Peyer's patch (tissue), 4 donors: ENCODE measurements at regions not wholly inside any gene's neighbourhood (a gene's known extent, or its start where the extent isn't known, plus 50 kb on each side); places are given as distances from the start of the nearest gene placed in this dataset.

Source experiments
- DNase-seq, 3 donors: peaks; one replicate each; pipeline ENCODE4 v3.0.0-alpha.2; 2017 to 2019
- H3K27ac ChIP-seq, 4 donors: fragments of 200-600 bp; sonication (generic); one replicate each; pipeline ENCODE4 v1.5.1; 2016 to 2019
- H3K27me3 ChIP-seq, 2 donors: fragments of 200-600 bp; sonication (generic); one replicate each; pipeline ENCODE4 v1.5.1; 2019
- H3K36me3 ChIP-seq, 3 donors: fragments of 200-600 bp; sonication (generic); one replicate each; pipeline ENCODE4 v1.5.1; 2016 to 2019
- H3K4me1 ChIP-seq, 4 donors: fragments of 200-600 bp; sonication (generic); one replicate each; pipeline ENCODE4 v1.5.1; 2016 to 2019
- H3K4me3 ChIP-seq, 4 donors: fragments of 200-600 bp; sonication (generic); 1 replicate in 3 of 4; 2 replicates in 1 of 4; pipeline ENCODE4 v1.5.1; 2016 to 2019; ENCODE audit warnings: mild to moderate bottlenecking in 1 of 4
- H3K9me3 ChIP-seq, 4 donors: fragments of 200-600 bp; sonication (generic); one replicate each; pipeline ENCODE4 v1.5.1; 2016 to 2019; ENCODE audit warnings: mild to moderate bottlenecking in 1 of 4
- CTCF ChIP-seq, 6 experiments: fragments of 450-650 bp in 4 of 6; fragments of 200-600 bp in 2 of 6; sonication (generic) in 1 of 6; IDR thresholded peaks; one replicate each; pipeline ENCODE4 v1.5.1; 2017 to 2019; ENCODE audit warnings: antibody characterized with exemption in 6 of 6, mild to moderate bottlenecking in 3 of 6, moderate library complexity in 1 of 6
- POLR2A ChIP-seq, 2 donors: fragments of 450-650 bp; IDR thresholded peaks; one replicate each; pipeline ENCODE4 v1.5.1; 2017; ENCODE audit warnings: antibody characterized with exemption in 2 of 2, mild to moderate bottlenecking in 2 of 2, moderate library complexity in 2 of 2

GRCh38 chr9:80690349-80690939, 998.9 kb downstream of the TLE1 start:
- no peaks in the 10 kb centered on the region for H3K9me3 ChIP-seq
- no peaks in the 10 kb centered on the region for H3K4me1 ChIP-seq
- DNase-seq: no peak
- H3K27ac ChIP-seq: no peak overlapping the region
- H3K36me3 ChIP-seq: no peaks in the 10 kb centered on the region
- no peaks in the 10 kb centered on the region for H3K27me3 ChIP-seq
- TF ChIP-seq POLR2A (IDR thresholded peaks at IDR 0.05) (no peak), CTCF (IDR thresholded peaks at IDR 0.05) (no peak)
- no peak overlapping the region for H3K4me3 ChIP-seq

GRCh38 chr9:80679916-80680315, 1009.4 kb downstream of the TLE1 start:
- Histone ChIP-seq H3K36me3 (no peaks in the 10 kb centered on the region), H3K27me3 (no peaks in the 10 kb centered on the region), H3K9me3 (no peaks in the 10 kb centered on the region), H3K4me1 (no peaks in the 10 kb centered on the region), H3K27ac (no peak overlapping the region), H3K4me3 (no peak overlapping the region)
- TF ChIP-seq CTCF (IDR thresholded peaks at IDR 0.05) (no peak), POLR2A (IDR thresholded peaks at IDR 0.05) (no peak)
- no peak for DNase-seq

GRCh38 chr9:80678906-80679305, 1010.4 kb downstream of the TLE1 start:
- Histone ChIP-seq H3K9me3 (no peaks in the 10 kb centered on the region), H3K27ac (no peak overlapping the region), H3K27me3 (no peaks in the 10 kb centered on the region), H3K4me3 (no peak overlapping the region), H3K36me3 (no peaks in the 10 kb centered on the region), H3K4me1 (no peaks in the 10 kb centered on the region)
- DNase-seq: no peak
- TF ChIP-seq POLR2A (IDR thresholded peaks at IDR 0.05) (no peak), CTCF (IDR thresholded peaks at IDR 0.05) (no peak)

DNA sequence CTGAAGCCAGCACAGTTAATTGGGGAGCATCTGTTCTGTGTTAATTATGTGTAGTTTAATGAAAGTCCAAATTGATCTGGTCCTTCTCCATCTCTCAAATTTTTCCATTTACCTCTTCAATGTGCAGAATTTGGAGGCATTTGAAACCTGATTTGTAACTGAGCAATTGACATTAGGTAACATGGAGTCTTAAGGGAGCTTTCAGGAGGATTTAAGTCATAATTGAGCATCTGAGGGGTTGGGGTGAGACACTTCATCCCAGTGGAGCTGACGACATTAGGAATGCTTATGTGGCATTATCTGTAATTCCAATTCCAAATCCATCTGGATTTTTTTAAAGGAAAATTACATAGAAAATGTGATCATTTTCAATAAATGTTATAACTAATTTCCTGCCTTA, 1015.9 kb downstream of the TLE1 start:
- DNase-seq: no peak
- no peaks in the 10 kb centered on the region for H3K9me3 ChIP-seq
- no peak overlapping the region for H3K4me3 ChIP-seq
- no peaks in the 10 kb centered on the region for H3K36me3 ChIP-seq
- no peaks in the 10 kb centered on the region for H3K27me3 ChIP-seq
- TF ChIP-seq CTCF (IDR thresholded peaks at IDR 0.05) (no peak), POLR2A (IDR thresholded peaks at IDR 0.05) (no peak)
- H3K27ac ChIP-seq: no peak overlapping the region
- H3K4me1 ChIP-seq: no peaks in the 10 kb centered on the region

GRCh38 chr9:80665479-80665878, 1023.9 kb downstream of the TLE1 start:
- Histone ChIP-seq H3K27me3 (no peaks in the 10 kb centered on the region), H3K27ac (no peak overlapping the region), H3K9me3 (no peaks in the 10 kb centered on the region), H3K4me1 (no peaks in the 10 kb centered on the region), H3K36me3 (no peaks in the 10 kb centered on the region), H3K4me3 (no peak overlapping the region)
- TF ChIP-seq POLR2A (IDR thresholded peaks at IDR 0.05): no peak
- no peak for TF ChIP-seq CTCF (IDR thresholded peaks at IDR 0.05)
- DNase-seq: no peak
